HG03039 (cell line): ENCODE measurements at regions not wholly inside any gene's neighbourhood (a gene's known extent, or its start where the extent isn't known, plus 50 kb on each side); places are given as distances from the start of the nearest gene placed in this dataset.

Experiments used
- ATAC-seq: cut with Tn5 transposase; IDR thresholded peaks from one replicate; pipeline ENCODE4 v1.9.1; 2021; ENCODE audit warnings: mild to moderate bottlenecking, moderate library complexity; ENCODE audit not compliant: unreplicated experiment

GRCh38 chr21:18191139-18191538 lies 53.5 kb upstream of the CHODL start:
- no peak for ATAC-seq

- no peak for ATAC-seq
Measured at GRCh38 chr21:18178509-18178908, 66.1 kb upstream of the CHODL start.

DNA sequence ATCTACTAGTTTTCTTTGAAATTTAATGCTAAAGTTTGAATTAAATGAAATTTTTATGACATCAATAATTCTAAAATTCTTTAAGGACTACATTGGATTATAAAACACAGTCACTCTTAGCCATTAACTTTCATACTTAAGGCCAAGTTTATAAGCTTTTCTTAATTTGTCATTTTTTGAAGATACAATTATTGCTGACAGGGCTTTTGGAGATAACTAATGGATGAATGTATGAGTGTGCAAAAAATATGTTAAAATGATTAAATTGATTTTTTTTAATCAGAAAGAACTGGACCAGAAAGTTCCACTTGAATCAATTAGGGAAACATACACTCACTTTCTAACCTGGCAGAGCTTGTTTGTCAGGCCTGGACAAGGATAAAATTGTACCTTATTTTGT lies 70.3 kb upstream of the CHODL start:
- no peak for ATAC-seq

DNA sequence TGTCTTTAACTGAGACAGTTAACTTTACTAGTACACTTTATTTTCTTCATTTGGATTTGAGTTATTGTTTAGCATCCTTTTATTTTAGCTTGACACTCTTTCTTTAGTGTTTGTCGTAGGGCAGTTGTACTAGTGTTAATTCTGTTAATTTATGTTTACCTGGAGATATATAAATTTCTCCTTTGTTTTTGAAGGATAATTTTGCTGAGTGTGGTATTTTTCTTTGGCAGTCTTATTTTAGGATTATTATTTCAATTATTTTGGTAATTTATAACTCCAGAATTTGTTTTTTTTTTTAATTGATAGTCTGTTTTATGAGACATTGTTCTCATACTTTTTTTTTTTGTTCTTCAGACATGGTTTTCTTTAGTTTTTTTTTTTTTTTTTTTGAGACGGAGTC lies 73.8 kb upstream of the CHODL start:
- no peak for ATAC-seq

DNA sequence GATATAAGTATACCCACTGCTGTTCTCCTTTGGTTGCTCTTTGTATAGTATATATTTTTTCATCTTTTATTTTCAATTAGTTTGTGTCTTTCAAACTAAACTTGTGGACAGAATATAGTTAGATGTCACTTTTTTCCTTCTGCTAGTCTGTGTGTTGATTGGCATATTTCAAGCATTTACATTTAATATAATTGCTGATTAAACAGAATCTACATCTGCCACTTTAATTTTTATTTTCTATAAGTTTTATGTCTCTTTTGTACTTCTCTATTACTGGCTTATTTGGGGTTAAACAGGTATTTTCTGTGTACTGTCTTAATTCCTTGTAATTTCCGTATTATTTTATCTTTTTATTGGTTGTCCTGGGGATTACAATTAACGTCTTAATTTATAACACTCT lies 74.4 kb upstream of the CHODL start:
- ATAC-seq = no peak

- ATAC-seq = no peak
Measured at GRCh38 chr21:18168108-18168507, 76.5 kb upstream of the CHODL start.

GRCh38 chr21:18164933-18165332 lies 79.7 kb upstream of the CHODL start:
- ATAC-seq = no peak

DNA sequence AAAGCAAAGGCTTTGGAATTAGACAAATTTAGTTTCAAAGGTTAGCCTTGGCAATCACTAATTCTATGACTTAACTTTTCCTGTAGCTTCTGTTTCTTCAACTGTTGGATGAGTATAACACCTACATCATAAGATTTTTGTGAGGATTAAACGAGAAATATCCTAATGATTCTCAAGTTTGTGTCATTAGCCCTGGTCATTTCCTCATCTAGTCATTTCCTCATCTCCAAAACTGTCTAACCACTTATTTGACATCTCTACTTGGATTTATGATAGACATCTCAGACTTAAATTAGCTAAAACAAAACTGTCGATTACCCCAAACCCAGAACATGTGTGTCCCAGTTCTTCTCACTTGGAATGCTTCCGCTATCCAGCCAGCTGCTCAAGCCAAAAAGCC lies 80.2 kb upstream of the CHODL start:
- ATAC-seq = no peak

GRCh38 chr21:18163956-18164355 lies 80.7 kb upstream of the CHODL start:
- ATAC-seq = no peak

- ATAC-seq = no peak
Measured at GRCh38 chr21:18161841-18162240, 82.8 kb upstream of the CHODL start.

- no peak for ATAC-seq
Measured at GRCh38 chr21:18157406-18157805, 87.2 kb upstream of the CHODL start.

DNA sequence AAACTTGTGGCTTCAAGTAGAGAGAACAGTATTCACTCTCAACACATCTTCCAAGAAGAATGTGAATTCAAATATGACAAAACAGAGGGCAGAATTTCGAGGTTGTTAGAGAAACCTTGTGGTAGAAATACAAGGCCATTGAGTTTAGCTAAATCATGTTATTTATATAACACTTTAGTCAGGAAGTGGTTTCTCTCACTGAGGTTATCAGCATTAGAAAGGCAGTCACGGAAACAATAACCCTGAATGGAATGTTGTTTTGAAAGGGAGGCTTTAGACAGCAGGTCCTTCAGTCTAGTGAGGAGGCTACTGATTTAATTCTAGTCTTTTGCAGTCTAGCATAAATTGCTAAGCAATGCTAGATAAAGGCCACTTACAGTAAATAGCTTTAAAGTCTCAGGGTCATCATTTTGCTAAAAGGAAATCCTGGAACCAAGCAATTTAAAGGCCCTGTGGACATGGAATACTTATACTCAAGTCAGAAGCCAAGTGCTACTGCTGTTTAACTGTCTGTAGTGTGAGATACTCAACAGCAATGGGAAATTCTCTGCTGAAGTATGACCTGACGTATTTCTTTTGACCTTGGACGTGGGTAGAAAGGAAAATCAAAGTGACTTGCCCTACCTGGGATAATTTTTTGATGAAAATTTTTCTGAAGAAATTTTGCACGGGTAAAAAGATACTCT lies 89.0 kb upstream of the CHODL start:
- no peak for ATAC-seq

DNA sequence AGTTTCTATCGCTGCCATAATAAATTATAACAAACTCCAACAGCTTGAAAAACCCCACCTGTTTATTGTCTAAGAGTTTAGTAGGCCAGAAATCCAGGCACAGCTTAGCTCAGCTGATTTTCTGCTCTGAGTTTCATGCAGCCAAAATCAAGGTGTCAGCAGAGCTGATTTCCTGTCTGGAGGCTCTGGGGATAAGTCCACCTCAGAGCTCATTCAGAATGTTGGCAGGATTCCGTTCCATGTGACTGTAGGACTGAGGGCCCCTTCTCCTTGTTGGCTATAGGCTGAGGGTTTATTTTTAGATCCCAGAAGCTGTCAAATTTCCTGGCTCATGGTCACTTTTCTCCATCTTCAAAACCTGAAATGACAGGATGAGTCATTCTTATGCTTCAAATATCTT lies 91.6 kb upstream of the CHODL start:
- no peak for ATAC-seq

GRCh38 chr21:18152371-18152770 lies 92.3 kb upstream of the CHODL start:
- ATAC-seq = no peak

DNA sequence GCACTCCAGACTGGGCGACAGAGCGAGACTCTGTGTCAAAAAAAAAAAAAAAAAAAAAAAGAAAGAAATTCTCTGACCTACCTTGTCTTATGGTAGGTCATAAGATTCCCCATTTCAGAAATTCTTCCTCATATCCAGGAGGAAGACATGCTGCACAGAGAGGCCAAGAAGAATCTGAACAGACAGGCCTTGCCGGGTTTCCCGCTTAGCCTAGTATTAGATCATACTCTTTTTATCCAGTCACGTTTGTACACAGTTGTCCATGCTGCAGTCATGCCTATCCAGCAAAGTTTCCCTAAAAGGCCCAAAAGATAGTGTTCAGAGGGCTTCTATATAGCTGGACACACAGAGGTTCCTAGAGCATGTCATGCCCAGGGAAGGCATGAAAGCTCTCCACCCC lies 93.6 kb upstream of the CHODL start:
- no peak for ATAC-seq

- ATAC-seq = no peak
Measured at GRCh38 chr21:18148401-18148800, 96.2 kb upstream of the CHODL start.

- no peak for ATAC-seq
Measured at GRCh38 chr21:18147678-18148077, 97.0 kb upstream of the CHODL start.

GRCh38 chr21:18146820-18147219 lies 97.8 kb upstream of the CHODL start:
- ATAC-seq = no peak

DNA sequence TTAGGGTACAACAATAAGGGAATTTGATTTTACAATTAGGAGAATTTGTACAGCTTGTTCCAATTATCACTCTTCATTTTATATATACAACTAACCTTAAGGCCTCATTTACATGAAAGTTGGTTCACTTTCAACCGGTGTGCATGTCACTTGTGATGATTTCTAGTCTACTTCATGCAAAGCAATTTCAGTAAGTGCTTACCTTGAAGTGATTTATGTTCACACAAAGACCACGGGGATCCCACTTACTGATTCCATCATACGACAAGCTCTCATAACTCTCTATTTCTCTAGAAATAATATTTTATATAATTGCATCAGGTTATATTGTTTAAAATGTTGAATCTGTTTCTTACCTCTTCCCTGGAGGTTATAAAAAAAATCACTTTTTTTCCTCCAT lies 100.3 kb upstream of the CHODL start:
- ATAC-seq = no peak

- no peak for ATAC-seq
Measured at GRCh38 chr21:18142655-18143054, 102.0 kb upstream of the CHODL start.

GRCh38 chr21:18138507-18138906 lies 106.1 kb upstream of the CHODL start:
- no peak for ATAC-seq

DNA sequence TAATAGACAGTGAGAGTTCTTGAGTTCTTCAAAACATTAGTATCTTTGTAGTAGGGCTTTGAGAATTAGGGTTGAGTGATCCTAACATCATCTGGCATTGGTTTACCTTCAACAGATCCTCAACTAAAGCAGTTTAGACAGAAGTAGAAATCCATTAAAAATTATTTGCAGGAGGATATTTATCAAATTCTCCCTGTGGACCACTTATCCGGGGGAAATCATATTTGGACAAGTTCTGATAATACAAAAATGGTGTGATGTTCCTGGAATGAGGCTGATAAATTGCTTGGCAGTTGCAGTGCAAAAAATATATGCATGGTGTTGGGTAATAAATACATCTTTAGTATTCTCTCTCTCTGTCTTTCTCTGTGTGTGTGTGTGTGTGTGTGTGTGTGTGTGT lies 115.1 kb upstream of the CHODL start:
- no peak for ATAC-seq

DNA sequence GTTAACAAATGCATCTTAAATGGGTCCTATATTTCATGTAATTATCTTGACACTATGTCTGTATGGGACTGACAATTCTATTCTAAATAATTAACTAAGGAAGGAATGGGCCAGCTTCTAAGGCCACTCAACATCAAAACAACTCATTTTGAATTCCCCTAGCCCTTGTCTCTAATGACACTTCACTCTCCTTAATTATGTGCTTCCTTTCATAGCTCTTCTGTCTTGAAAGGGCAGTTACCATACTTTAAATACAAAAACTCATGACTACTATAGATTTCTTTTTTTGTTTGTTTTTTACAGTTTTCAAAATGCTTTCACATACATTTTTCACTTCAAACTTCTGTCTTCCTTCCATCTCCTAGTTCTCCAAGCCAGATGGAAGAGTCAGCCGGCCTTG lies 126.1 kb upstream of the CHODL start:
- no peak for ATAC-seq
